GM23338 (cell line): ENCODE measurements at regions not wholly inside any gene's neighbourhood (a gene's known extent, or its start where the extent isn't known, plus 50 kb on each side); places are given as distances from the start of the nearest gene placed in this dataset.

Experiments used
- ATAC-seq: fragments of 200-7000 bp; cut with Tn5 transposase; 3 replicates; pipeline ENCODE4 v1.9.1; 2020
- DNase-seq: peaks from one replicate; pipeline ENCODE4 v3.0.0-alpha.2; 2015; ENCODE audit warnings: low spot score
- H2AFZ ChIP-seq: fragments of 200-600 bp; sonication (generic); 2 replicates; pipeline ENCODE4 v1.8.0; 2016; ENCODE audit warnings: antibody characterized with exemption, mild to moderate bottlenecking, moderate library complexity
- H3F3A ChIP-seq: fragments of 200-600 bp; sonication (generic); replicated peaks from 2 replicates; pipeline ENCODE4 v1.8.0; 2017; ENCODE audit warnings: antibody characterized with exemption, mixed run types, low read depth
- H3K27ac ChIP-seq: fragments of 200-600 bp; sonication (generic); 2 replicates; pipeline ENCODE4 v1.6.1; 2016; ENCODE audit warnings: low read depth
- H3K27me3 ChIP-seq: fragments of 200-600 bp; sonication (generic); 2 replicates; pipeline ENCODE4 v1.8.0; 2016; ENCODE audit warnings: mild to moderate bottlenecking, mixed run types, moderate library complexity; ENCODE audit not compliant: insufficient read depth
- H3K36me3 ChIP-seq: fragments of 200-600 bp; sonication (generic); 2 replicates; pipeline ENCODE4 v1.8.0; 2016; ENCODE audit warnings: mild to moderate bottlenecking; ENCODE audit not compliant: insufficient read depth
- H3K4me1 ChIP-seq: fragments of 200-600 bp; sonication (generic); 2 replicates; pipeline ENCODE4 v1.8.0; 2016; ENCODE audit warnings: mild to moderate bottlenecking, moderate library complexity; ENCODE audit not compliant: insufficient read depth
- H3K4me2 ChIP-seq: fragments of 200-600 bp; sonication (generic); 2 replicates; pipeline ENCODE4 v1.7.1; 2017; ENCODE audit warnings: mixed run types
- H3K4me3 ChIP-seq: fragments of 200-600 bp; sonication (generic); 2 replicates; pipeline ENCODE4 v1.6.1; 2016; ENCODE audit warnings: mixed run types
- H3K79me2 ChIP-seq: fragments of 200-600 bp; sonication (generic); replicated peaks from 2 replicates; pipeline ENCODE4 v1.8.0; 2017; ENCODE audit warnings: mild to moderate bottlenecking; ENCODE audit not compliant: insufficient read depth
- H3K9me2 ChIP-seq: fragments of 200-600 bp; sonication (generic); 2 replicates; pipeline ENCODE4 v1.8.0; 2017; ENCODE audit not compliant: insufficient read depth
- H4K20me1 ChIP-seq: fragments of 200-600 bp; sonication (generic); replicated peaks from 2 replicates; pipeline ENCODE4 v1.8.0; 2017; ENCODE audit warnings: mild to moderate bottlenecking; ENCODE audit not compliant: insufficient read depth
- H3K27ac Mint-ChIP-seq: 2 replicates; pipeline ENCODE4 v1.8.0; 2020; ENCODE audit warnings: inconsistent platforms, mild to moderate bottlenecking, moderate library complexity, mixed read lengths
- H3K27me3 Mint-ChIP-seq: 3 replicates; pipeline ENCODE4 v1.8.0; 2022; ENCODE audit warnings: low read depth, mild to moderate bottlenecking, moderate library complexity, mixed read lengths, inconsistent platforms; ENCODE audit not compliant: insufficient read depth, poor library complexity
- H3K36me3 Mint-ChIP-seq: 3 replicates; pipeline ENCODE4 v1.8.0; 2021; ENCODE audit warnings: low read depth, mild to moderate bottlenecking, inconsistent platforms, moderate library complexity, mixed read lengths
- H3K4me1 Mint-ChIP-seq: 3 replicates; pipeline ENCODE4 v1.8.0; 2020; ENCODE audit warnings: mild to moderate bottlenecking, inconsistent platforms, mixed read lengths
- H3K4me3 Mint-ChIP-seq: 3 replicates; pipeline ENCODE4 v1.8.0; 2021; ENCODE audit warnings: moderate library complexity, mild to moderate bottlenecking, inconsistent platforms, mixed read lengths
- H3K9me3 Mint-ChIP-seq: 3 replicates; pipeline ENCODE4 v1.8.0; 2020; ENCODE audit warnings: moderate library complexity, mild to moderate bottlenecking, inconsistent platforms, mixed read lengths
- CREB1 ChIP-seq: fragments of 250-450 bp; sonication (Bioruptor Pico); IDR thresholded peaks from 2 replicates; pipeline ENCODE4 v1.5.0; 2020; ENCODE audit warnings: low read depth, mild to moderate bottlenecking, moderate library complexity
- EZH2 ChIP-seq: fragments of 200-600 bp; sonication (generic); IDR thresholded peaks from one replicate; pipeline ENCODE4 v1.8.0; 2017; ENCODE audit warnings: antibody characterized with exemption, mild to moderate bottlenecking, low read depth; ENCODE audit not compliant: unreplicated experiment
- EZH2phosphoT487 ChIP-seq: fragments of 200-600 bp; sonication (generic); IDR thresholded peaks from one replicate; pipeline ENCODE4 v1.8.1; 2018; ENCODE audit warnings: antibody characterized with exemption; ENCODE audit not compliant: unreplicated experiment
- JUNB ChIP-seq: IDR thresholded peaks from one replicate; pipeline ENCODE4 v1.6.1; 2016; ENCODE audit warnings: antibody characterized with exemption; ENCODE audit not compliant: unreplicated experiment
- NANOG ChIP-seq: IDR thresholded peaks from 2 replicates; pipeline ENCODE4 v1.6.1; 2016; ENCODE audit warnings: antibody characterized with exemption, borderline replicate concordance
- POLR2AphosphoS5 ChIP-seq: IDR thresholded peaks from 2 replicates; pipeline ENCODE4 v1.6.1; 2016; ENCODE audit warnings: antibody characterized with exemption, low read depth
- REST ChIP-seq: IDR thresholded peaks from one replicate; pipeline ENCODE4 v1.6.1; 2018; ENCODE audit warnings: antibody characterized with exemption; ENCODE audit not compliant: unreplicated experiment
- STAT1 ChIP-seq: IDR thresholded peaks from one replicate; pipeline ENCODE4 v1.6.1; 2016; ENCODE audit warnings: antibody characterized with exemption; ENCODE audit not compliant: unreplicated experiment
- ZNF114 ChIP-seq: fragments of 250-450 bp; sonication (Bioruptor Pico); IDR thresholded peaks from 2 replicates; pipeline ENCODE4 v1.5.0; 2020; ENCODE audit warnings: mild to moderate bottlenecking, moderate library complexity
- ZNF331 ChIP-seq: fragments of 250-450 bp; sonication (Bioruptor Pico); IDR thresholded peaks from 2 replicates; pipeline ENCODE4 v1.5.0; 2020; ENCODE audit warnings: low read depth, mild to moderate bottlenecking, moderate library complexity
- TF ChIP-seq, protein P1 (sequence below): fragments of 250-450 bp; sonication (Bioruptor Pico); IDR thresholded peaks from 2 replicates; pipeline ENCODE4 v1.5.0; 2020; ENCODE audit warnings: mild to moderate bottlenecking, moderate library complexity
- TF ChIP-seq, protein P2 (sequence below), 2 experiments: fragments of 200-600 bp in 1 of 2; sonication (generic) in 1 of 2; conservative IDR thresholded peaks; 2 replicates each; pipeline versions ENCODE4 v1.5.1 to v1.6.1; 2016 to 2017; ENCODE audit warnings: antibody characterized with exemption in 2 of 2, low read depth in 2 of 2, mild to moderate bottlenecking in 2 of 2, moderate library complexity in 1 of 2
- TF ChIP-seq, protein P3 (sequence below): IDR thresholded peaks from 2 replicates; pipeline ENCODE4 v1.6.1; 2016; ENCODE audit warnings: antibody characterized with exemption

DNA sequence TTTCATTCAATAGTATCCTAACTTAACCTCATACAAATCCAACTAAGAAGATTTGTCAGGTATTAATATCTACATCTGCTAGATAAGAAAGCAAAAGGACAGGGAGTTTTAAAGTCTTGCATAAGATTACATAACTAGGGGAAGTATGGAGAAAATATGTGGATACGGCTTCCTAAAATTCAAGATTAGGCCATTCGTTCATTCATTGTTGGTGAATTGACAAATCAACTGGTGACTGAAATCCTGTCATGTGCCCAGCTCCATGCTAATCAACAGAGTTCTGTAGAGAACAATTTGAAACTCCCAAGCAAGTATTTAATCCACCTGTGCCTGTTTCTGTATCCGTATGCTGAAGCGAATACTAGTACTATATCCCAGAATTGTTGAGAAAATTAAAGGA, 260.9 kb upstream of the USP15 start:
- H3K27me3 ChIP-seq: no peaks in the 10 kb centered on the region

More for the DNA sequence above, 260.9 kb upstream of the USP15 start:
- ATAC-seq (no peak), DNase-seq (no peak)
- no peaks in the 10 kb centered on the region; the same call in 1 of the 2 replicates for H3K4me1 ChIP-seq
- H3K27ac ChIP-seq: no peak overlapping the region
- H3K36me3 ChIP-seq: no peaks in the 10 kb centered on the region
- no peaks in the 10 kb centered on the region for H3F3A ChIP-seq
- TF ChIP-seq ZNF331 (CRISPR knock-in tag) (no peak), ZNF114 (no peak), EZH2 (no peak), STAT1 (no peak), CREB1 (CRISPR knock-in tag) (no peak), NANOG (no peak), POLR2AphosphoS5 (no peak), JUNB (no peak), REST (no peak), EZH2phosphoT487 (no peak)
- TF ChIP-seq, protein P1, sequence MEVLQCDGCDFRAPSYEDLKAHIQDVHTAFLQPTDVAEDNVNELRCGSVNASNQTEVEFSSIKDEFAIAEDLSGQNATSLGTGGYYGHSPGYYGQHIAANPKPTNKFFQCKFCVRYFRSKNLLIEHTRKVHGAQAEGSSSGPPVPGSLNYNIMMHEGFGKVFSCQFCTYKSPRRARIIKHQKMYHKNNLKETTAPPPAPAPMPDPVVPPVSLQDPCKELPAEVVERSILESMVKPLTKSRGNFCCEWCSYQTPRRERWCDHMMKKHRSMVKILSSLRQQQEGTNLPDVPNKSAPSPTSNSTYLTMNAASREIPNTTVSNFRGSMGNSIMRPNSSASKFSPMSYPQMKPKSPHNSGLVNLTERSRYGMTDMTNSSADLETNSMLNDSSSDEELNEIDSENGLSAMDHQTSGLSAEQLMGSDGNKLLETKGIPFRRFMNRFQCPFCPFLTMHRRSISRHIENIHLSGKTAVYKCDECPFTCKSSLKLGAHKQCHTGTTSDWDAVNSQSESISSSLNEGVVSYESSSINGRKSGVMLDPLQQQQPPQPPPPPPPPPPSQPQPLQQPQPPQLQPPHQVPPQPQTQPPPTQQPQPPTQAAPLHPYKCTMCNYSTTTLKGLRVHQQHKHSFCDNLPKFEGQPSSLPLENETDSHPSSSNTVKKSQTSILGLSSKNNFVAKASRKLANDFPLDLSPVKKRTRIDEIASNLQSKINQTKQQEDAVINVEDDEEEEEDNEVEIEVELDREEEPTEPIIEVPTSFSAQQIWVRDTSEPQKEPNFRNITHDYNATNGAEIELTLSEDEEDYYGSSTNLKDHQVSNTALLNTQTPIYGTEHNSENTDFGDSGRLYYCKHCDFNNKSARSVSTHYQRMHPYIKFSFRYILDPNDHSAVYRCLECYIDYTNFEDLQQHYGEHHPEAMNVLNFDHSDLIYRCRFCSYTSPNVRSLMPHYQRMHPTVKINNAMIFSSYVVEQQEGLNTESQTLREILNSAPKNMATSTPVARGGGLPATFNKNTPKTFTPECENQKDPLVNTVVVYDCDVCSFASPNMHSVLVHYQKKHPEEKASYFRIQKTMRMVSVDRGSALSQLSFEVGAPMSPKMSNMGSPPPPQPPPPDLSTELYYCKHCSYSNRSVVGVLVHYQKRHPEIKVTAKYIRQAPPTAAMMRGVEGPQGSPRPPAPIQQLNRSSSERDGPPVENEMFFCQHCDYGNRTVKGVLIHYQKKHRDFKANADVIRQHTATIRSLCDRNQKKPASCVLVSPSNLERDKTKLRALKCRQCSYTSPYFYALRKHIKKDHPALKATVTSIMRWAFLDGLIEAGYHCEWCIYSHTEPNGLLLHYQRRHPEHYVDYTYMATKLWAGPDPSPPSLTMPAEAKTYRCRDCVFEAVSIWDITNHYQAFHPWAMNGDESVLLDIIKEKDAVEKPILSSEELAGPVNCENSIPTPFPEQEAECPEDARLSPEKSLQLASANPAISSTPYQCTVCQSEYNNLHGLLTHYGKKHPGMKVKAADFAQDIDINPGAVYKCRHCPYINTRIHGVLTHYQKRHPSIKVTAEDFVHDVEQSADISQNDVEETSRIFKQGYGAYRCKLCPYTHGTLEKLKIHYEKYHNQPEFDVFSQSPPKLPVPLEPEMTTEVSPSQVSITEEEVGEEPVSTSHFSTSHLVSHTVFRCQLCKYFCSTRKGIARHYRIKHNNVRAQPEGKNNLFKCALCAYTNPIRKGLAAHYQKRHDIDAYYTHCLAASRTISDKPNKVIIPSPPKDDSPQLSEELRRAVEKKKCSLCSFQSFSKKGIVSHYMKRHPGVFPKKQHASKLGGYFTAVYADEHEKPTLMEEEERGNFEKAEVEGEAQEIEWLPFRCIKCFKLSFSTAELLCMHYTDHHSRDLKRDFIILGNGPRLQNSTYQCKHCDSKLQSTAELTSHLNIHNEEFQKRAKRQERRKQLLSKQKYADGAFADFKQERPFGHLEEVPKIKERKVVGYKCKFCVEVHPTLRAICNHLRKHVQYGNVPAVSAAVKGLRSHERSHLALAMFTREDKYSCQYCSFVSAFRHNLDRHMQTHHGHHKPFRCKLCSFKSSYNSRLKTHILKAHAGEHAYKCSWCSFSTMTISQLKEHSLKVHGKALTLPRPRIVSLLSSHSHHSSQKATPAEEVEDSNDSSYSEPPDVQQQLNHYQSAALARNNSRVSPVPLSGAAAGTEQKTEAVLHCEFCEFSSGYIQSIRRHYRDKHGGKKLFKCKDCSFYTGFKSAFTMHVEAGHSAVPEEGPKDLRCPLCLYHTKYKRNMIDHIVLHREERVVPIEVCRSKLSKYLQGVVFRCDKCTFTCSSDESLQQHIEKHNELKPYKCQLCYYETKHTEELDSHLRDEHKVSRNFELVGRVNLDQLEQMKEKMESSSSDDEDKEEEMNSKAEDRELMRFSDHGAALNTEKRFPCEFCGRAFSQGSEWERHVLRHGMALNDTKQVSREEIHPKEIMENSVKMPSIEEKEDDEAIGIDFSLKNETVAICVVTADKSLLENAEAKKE (CRISPR knock-in tag): no peak
- TF ChIP-seq, protein P2, sequence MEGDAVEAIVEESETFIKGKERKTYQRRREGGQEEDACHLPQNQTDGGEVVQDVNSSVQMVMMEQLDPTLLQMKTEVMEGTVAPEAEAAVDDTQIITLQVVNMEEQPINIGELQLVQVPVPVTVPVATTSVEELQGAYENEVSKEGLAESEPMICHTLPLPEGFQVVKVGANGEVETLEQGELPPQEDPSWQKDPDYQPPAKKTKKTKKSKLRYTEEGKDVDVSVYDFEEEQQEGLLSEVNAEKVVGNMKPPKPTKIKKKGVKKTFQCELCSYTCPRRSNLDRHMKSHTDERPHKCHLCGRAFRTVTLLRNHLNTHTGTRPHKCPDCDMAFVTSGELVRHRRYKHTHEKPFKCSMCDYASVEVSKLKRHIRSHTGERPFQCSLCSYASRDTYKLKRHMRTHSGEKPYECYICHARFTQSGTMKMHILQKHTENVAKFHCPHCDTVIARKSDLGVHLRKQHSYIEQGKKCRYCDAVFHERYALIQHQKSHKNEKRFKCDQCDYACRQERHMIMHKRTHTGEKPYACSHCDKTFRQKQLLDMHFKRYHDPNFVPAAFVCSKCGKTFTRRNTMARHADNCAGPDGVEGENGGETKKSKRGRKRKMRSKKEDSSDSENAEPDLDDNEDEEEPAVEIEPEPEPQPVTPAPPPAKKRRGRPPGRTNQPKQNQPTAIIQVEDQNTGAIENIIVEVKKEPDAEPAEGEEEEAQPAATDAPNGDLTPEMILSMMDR (conservative IDR thresholded peaks at IDR 0.05; ENCODE audit: low read depth in 2 of 2): no peak
- TF ChIP-seq, protein P3, sequence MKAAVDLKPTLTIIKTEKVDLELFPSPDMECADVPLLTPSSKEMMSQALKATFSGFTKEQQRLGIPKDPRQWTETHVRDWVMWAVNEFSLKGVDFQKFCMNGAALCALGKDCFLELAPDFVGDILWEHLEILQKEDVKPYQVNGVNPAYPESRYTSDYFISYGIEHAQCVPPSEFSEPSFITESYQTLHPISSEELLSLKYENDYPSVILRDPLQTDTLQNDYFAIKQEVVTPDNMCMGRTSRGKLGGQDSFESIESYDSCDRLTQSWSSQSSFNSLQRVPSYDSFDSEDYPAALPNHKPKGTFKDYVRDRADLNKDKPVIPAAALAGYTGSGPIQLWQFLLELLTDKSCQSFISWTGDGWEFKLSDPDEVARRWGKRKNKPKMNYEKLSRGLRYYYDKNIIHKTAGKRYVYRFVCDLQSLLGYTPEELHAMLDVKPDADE: no peak
- no peaks in the 10 kb centered on the region for H4K20me1 ChIP-seq
- no peak overlapping the region for H3K4me2 ChIP-seq
- no peak overlapping the region for H3K27ac Mint-ChIP-seq
- H3K9me3 Mint-ChIP-seq: no peaks in the 10 kb centered on the region; the same call in 2 of the 3 replicates
- no peak overlapping the region for H2AFZ ChIP-seq
- H3K79me2 ChIP-seq: no peaks in the 10 kb centered on the region
- H3K4me3 Mint-ChIP-seq: no peak overlapping the region
- no peaks in the 10 kb centered on the region for H3K4me1 Mint-ChIP-seq
- peaks cover 9% of the 10 kb centered on the region; the same call in 1 of the 2 replicates for H3K9me2 ChIP-seq
- no peaks in the 10 kb centered on the region for H3K27me3 Mint-ChIP-seq
- no peak overlapping the region for H3K4me3 ChIP-seq
- no peaks in the 10 kb centered on the region for H3K36me3 Mint-ChIP-seq
